Endothelial cell (in vitro differentiated cells): ENCODE measurements at regions not wholly inside any gene's neighbourhood (a gene's known extent, or its start where the extent isn't known, plus 50 kb on each side); places are given as distances from the start of the nearest gene placed in this dataset.

Experiments used
- DNase-seq: peaks from one replicate; pipeline ENCODE4 v3.0.0; 2021; ENCODE audit warnings: low spot score
- H3K27ac Mint-ChIP-seq: one replicate; pipeline ENCODE4 v1.8.0; 2021; ENCODE audit warnings: mixed read lengths, inconsistent platforms; ENCODE audit not compliant: unreplicated experiment
- H3K27me3 Mint-ChIP-seq: one replicate; pipeline ENCODE4 v1.8.0; 2021; ENCODE audit warnings: mild to moderate bottlenecking, moderate library complexity, mixed read lengths, inconsistent platforms; ENCODE audit not compliant: unreplicated experiment
- H3K36me3 Mint-ChIP-seq: one replicate; pipeline ENCODE4 v1.8.0; 2021; ENCODE audit warnings: mild to moderate bottlenecking, low read depth, mixed read lengths, inconsistent platforms; ENCODE audit not compliant: unreplicated experiment
- H3K4me1 Mint-ChIP-seq: one replicate; pipeline ENCODE4 v1.8.0; 2021; ENCODE audit warnings: mild to moderate bottlenecking, mixed read lengths, inconsistent platforms; ENCODE audit not compliant: unreplicated experiment
- H3K4me3 Mint-ChIP-seq: one replicate; pipeline ENCODE4 v1.8.0; 2021; ENCODE audit warnings: mild to moderate bottlenecking, mixed read lengths, inconsistent platforms; ENCODE audit not compliant: unreplicated experiment
- H3K9me3 Mint-ChIP-seq: one replicate; pipeline ENCODE4 v1.8.0; 2021; ENCODE audit warnings: mixed read lengths, inconsistent platforms; ENCODE audit not compliant: unreplicated experiment
- TF ChIP-seq, protein P1 (sequence below): fragments of 200-600 bp; sonication (generic); IDR thresholded peaks from one replicate; pipeline ENCODE4 v1.5.0; 2021; ENCODE audit warnings: antibody characterized with exemption; ENCODE audit not compliant: unreplicated experiment

DNA sequence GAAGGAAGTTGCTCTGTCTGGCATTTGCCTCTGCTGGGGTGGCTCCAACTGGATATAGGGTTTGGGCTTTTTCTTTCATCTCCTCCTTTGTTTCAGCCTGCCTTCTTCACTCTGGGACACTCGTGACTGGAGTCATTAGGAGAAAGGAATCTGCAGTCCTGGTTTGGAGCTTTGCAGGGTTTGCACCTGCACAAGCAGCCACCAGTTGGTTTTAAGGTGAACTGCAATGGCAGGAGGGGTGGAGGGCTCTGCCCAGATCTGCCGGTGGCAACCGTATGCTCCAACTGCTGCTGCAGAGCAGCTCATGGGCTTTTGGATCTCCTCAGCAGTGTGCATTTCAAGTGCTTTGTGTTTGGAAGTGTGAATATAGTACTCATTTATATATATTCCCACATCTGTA, 131.3 kb upstream of the MGAT5 start:
- H3K4me1 Mint-ChIP-seq: peaks cover 64% of the 10 kb centered on the region
- TF ChIP-seq, protein P1, sequence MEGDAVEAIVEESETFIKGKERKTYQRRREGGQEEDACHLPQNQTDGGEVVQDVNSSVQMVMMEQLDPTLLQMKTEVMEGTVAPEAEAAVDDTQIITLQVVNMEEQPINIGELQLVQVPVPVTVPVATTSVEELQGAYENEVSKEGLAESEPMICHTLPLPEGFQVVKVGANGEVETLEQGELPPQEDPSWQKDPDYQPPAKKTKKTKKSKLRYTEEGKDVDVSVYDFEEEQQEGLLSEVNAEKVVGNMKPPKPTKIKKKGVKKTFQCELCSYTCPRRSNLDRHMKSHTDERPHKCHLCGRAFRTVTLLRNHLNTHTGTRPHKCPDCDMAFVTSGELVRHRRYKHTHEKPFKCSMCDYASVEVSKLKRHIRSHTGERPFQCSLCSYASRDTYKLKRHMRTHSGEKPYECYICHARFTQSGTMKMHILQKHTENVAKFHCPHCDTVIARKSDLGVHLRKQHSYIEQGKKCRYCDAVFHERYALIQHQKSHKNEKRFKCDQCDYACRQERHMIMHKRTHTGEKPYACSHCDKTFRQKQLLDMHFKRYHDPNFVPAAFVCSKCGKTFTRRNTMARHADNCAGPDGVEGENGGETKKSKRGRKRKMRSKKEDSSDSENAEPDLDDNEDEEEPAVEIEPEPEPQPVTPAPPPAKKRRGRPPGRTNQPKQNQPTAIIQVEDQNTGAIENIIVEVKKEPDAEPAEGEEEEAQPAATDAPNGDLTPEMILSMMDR: no peak
- H3K27ac Mint-ChIP-seq: no peak overlapping the region
- DNase-seq: no peak
- peaks cover 12% of the 10 kb centered on the region for H3K36me3 Mint-ChIP-seq
- no peaks in the 10 kb centered on the region for H3K9me3 Mint-ChIP-seq
- peak overlapping the region; percentile 80 for H3K4me3 Mint-ChIP-seq
- peaks cover 9% of the 10 kb centered on the region for H3K27me3 Mint-ChIP-seq

DNA sequence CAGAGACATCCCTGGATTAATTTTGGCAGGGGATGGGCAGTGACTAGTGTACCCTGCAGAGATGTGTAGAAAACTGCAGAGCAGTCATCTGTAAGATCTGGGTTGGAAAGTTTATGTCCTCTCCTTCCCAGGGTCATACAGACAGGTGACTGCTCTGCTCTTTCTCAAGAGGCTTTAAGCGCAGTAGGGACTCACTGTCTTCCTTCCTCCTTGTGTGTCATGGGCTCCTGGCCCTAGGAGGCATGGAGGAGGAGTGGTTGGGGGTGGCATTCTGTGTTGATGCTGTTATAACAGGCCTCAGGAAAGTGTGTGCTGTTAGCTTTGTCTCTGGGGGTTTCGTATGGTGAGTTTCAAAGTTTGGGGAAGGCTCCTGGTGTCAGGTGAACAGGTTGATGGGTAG, 130.5 kb upstream of the MGAT5 start:
- Mint-ChIP-seq H3K27ac (no peak overlapping the region), H3K4me1 (peaks cover 67% of the 10 kb centered on the region)

GRCh38 chr2:134124047-134124753, 129.7 kb upstream of the MGAT5 start:
- TF ChIP-seq, protein P1: no peak
- H3K36me3 Mint-ChIP-seq: peaks cover 12% of the 10 kb centered on the region
- peaks cover 58% of the 10 kb centered on the region for H3K4me1 Mint-ChIP-seq
- no peak overlapping the region for H3K27ac Mint-ChIP-seq
- no peak overlapping the region for H3K4me3 Mint-ChIP-seq
- H3K27me3 Mint-ChIP-seq: peaks cover 10% of the 10 kb centered on the region
- H3K9me3 Mint-ChIP-seq: no peaks in the 10 kb centered on the region
- no peak for DNase-seq

More for the DNA sequence above, 130.5 kb upstream of the MGAT5 start:
- H3K36me3 Mint-ChIP-seq: peaks cover 12% of the 10 kb centered on the region
- TF ChIP-seq, protein P1: no peak
- H3K4me3 Mint-ChIP-seq: no peak overlapping the region
- no peak for DNase-seq
- no peaks in the 10 kb centered on the region for H3K9me3 Mint-ChIP-seq
- H3K27me3 Mint-ChIP-seq: peaks cover 10% of the 10 kb centered on the region

DNA sequence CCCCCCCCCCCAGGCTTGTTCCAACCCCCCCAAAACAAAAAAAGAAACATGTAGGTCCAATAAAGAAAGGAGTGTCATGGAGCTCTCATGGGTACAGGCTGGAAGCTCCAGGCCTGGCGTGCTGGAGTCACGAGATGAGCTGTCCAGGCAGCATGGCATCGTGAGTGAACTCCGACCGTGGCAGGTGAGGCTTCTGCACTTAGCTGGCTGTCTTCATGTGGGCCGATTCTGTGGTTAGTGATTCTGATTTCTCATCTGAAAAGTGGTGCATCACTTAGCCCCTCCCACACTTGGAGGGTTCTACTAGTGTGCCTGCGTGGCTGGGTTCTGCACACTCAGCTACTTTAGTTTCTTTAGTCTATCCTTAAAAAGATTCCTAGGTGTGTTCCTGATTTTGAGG, 126.4 kb upstream of the MGAT5 start:
- Mint-ChIP-seq H3K4me1 (peaks cover 47% of the 10 kb centered on the region), H3K9me3 (no peaks in the 10 kb centered on the region), H3K36me3 (peaks cover 22% of the 10 kb centered on the region), H3K4me3 (no peak overlapping the region), H3K27ac (no peak overlapping the region), H3K27me3 (peaks cover 3% of the 10 kb centered on the region)
- DNase-seq: no peak
- TF ChIP-seq, protein P1: no peak

DNA sequence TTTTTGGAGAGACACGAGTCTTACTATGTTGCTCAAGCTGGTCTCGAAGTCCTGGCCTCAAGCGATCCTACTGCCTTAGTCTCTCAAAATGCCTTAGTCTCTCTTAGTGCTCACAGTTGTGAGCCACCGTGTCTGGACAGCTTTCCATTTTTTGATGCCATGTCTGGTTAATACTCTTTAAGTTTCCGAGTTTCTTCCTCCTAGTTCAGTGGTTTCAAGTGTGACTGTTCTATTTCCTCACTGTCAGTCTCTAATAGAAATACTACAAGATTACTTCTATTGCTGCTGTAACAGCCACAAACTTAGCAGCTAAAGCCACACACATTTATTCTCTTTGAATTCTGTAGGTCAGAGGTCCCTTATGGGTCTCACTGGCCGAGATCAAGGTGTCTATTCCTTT, 125.1 kb upstream of the MGAT5 start:
- Mint-ChIP-seq H3K9me3 (no peaks in the 10 kb centered on the region), H3K36me3 (peaks cover 19% of the 10 kb centered on the region), H3K4me1 (peaks cover 43% of the 10 kb centered on the region), H3K27me3 (peaks cover 3% of the 10 kb centered on the region), H3K27ac (no peak overlapping the region), H3K4me3 (no peak overlapping the region)
- no peak for DNase-seq
- TF ChIP-seq, protein P1: no peak
